WTC11 (cell line): ENCODE measurements at regions not wholly inside any gene's neighbourhood (a gene's known extent, or its start where the extent isn't known, plus 50 kb on each side); places are given as distances from the start of the nearest gene placed in this dataset.

ENCODE experiments used
- ATAC-seq: fragments of 200-7000 bp; cut with Tn5 transposase; 2 replicates; pipeline ENCODE4 v1.10.0; 2021; ENCODE audit warnings: mild to moderate bottlenecking, moderate library complexity
- CTCF ChIA-PET: fragments of 300-600 bp; sonication (Branson Sonifier 250); formaldehyde crosslinking; loops from one replicate; lab custom pipeline; 2021; ENCODE audit warnings: antibody characterized with exemption; lab: Charles Lee
- POLR2A ChIA-PET: fragments of 350-600 bp; sonication (Branson Sonifier 250); formaldehyde crosslinking; loops from one replicate; lab custom pipeline; 2021; ENCODE audit warnings: antibody characterized with exemption; lab: Charles Lee
- DNase-seq: peaks from one replicate; pipeline ENCODE4 v3.0.0; 2021; ENCODE audit warnings: low spot score
- H3K27ac Mint-ChIP-seq: 2 replicates; pipeline ENCODE4 v1.8.0; 2021; ENCODE audit warnings: mixed read lengths
- H3K27me3 Mint-ChIP-seq: 2 replicates; pipeline ENCODE4 v1.8.0; 2021; ENCODE audit warnings: low read depth, mild to moderate bottlenecking, moderate library complexity, mixed read lengths
- H3K36me3 Mint-ChIP-seq: 2 replicates; pipeline ENCODE4 v1.8.0; 2021; ENCODE audit warnings: mixed read lengths
- H3K4me1 Mint-ChIP-seq: 2 replicates; pipeline ENCODE4 v1.8.0; 2022; ENCODE audit warnings: mixed read lengths
- H3K4me3 Mint-ChIP-seq: 2 replicates; pipeline ENCODE4 v1.8.0; 2021; ENCODE audit warnings: mild to moderate bottlenecking, moderate library complexity, mixed read lengths
- H3K9me3 Mint-ChIP-seq: 2 replicates; pipeline ENCODE4 v1.8.0; 2021; ENCODE audit warnings: mixed read lengths
- CBFB ChIP-seq: sonication (generic); formaldehyde crosslinking; IDR thresholded peaks from 2 replicates; pipeline ENCODE4 v1.8.1; 2022; ENCODE audit warnings: mild to moderate bottlenecking, low read depth, missing genetic modification reagents
- ESRRA ChIP-seq: sonication (generic); formaldehyde crosslinking; IDR thresholded peaks from 2 replicates; pipeline ENCODE4 v1.8.1; 2022; ENCODE audit warnings: mild to moderate bottlenecking, missing genetic modification reagents, borderline replicate concordance
- FOXK1 ChIP-seq: sonication (generic); formaldehyde crosslinking; IDR thresholded peaks from 2 replicates; pipeline ENCODE4 v1.8.0; 2022; ENCODE audit warnings: mild to moderate bottlenecking, moderate library complexity, missing genetic modification reagents
- HMGA2 ChIP-seq: fragments of 250-450 bp; sonication (Bioruptor Pico); IDR thresholded peaks from 2 replicates; pipeline ENCODE4 v1.4.0; 2021; ENCODE audit warnings: mild to moderate bottlenecking, moderate library complexity
- NFYB ChIP-seq: sonication (generic); formaldehyde crosslinking; conservative IDR thresholded peaks from 2 replicates; pipeline ENCODE4 v1.8.0; 2022; ENCODE audit warnings: low read depth, missing genetic modification reagents
- SMAD3 ChIP-seq: sonication (generic); formaldehyde crosslinking; IDR thresholded peaks from 2 replicates; pipeline ENCODE4 v1.8.0; 2022; ENCODE audit warnings: missing genetic modification reagents, mild to moderate bottlenecking, borderline replicate concordance
- SP1 ChIP-seq: sonication (generic); formaldehyde crosslinking; conservative IDR thresholded peaks from 2 replicates; pipeline ENCODE4 v1.8.1; 2022; ENCODE audit warnings: missing genetic modification reagents
- TCF7 ChIP-seq: sonication (generic); formaldehyde crosslinking; IDR thresholded peaks from 2 replicates; pipeline ENCODE4 v1.8.0; 2022; ENCODE audit warnings: mild to moderate bottlenecking, low read depth, missing genetic modification reagents, moderate library complexity
- TP53 ChIP-seq: sonication (generic); formaldehyde crosslinking; IDR thresholded peaks from 2 replicates; pipeline ENCODE4 v1.8.1; 2023; ENCODE audit warnings: mild to moderate bottlenecking, missing genetic modification reagents
- ZNF121 ChIP-seq: sonication (generic); formaldehyde crosslinking; IDR thresholded peaks from 2 replicates; pipeline ENCODE4 v1.8.0; 2023; ENCODE audit warnings: missing genetic modification reagents
- ZNF138 ChIP-seq: sonication (generic); formaldehyde crosslinking; conservative IDR thresholded peaks from 2 replicates; pipeline ENCODE4 v1.8.1; 2022; ENCODE audit warnings: mild to moderate bottlenecking, moderate library complexity, missing genetic modification reagents
- ZNF317 ChIP-seq: sonication (generic); formaldehyde crosslinking; IDR thresholded peaks from 2 replicates; pipeline ENCODE4 v1.8.1; 2023; ENCODE audit warnings: low read depth, mild to moderate bottlenecking, moderate library complexity, missing genetic modification reagents, borderline replicate concordance
- ZNF396 ChIP-seq: fragments of 250-450 bp; sonication (Bioruptor Pico); IDR thresholded peaks from 2 replicates; pipeline ENCODE4 v1.8.0; 2021; ENCODE audit warnings: mild to moderate bottlenecking, moderate library complexity, borderline replicate concordance
- ZNF416 ChIP-seq: fragments of 250-450 bp; sonication (Bioruptor Pico); IDR thresholded peaks from 2 replicates; pipeline ENCODE4 v1.9.0; 2021; ENCODE audit warnings: mild to moderate bottlenecking, inconsistent platforms
- ZNF423 ChIP-seq: fragments of 250-450 bp; sonication (Bioruptor Pico); IDR thresholded peaks from 2 replicates; pipeline ENCODE4 v2.1.2; 2022; ENCODE audit warnings: mild to moderate bottlenecking, moderate library complexity
- TF ChIP-seq, protein P1 (sequence below): fragments of 200-600 bp; IDR thresholded peaks from 2 replicates; pipeline ENCODE4 v1.8.0; 2022; ENCODE audit warnings: antibody characterized with exemption
- TF ChIP-seq, protein P2 (sequence below): sonication (generic); formaldehyde crosslinking; IDR thresholded peaks from 2 replicates; pipeline ENCODE4 v1.8.0; 2022; ENCODE audit warnings: mild to moderate bottlenecking, missing genetic modification reagents
- TF ChIP-seq, protein P3 (sequence below): fragments of 250-450 bp; sonication (Bioruptor Pico); IDR thresholded peaks from 2 replicates; pipeline ENCODE4 v1.9.0; 2021; ENCODE audit warnings: mild to moderate bottlenecking
- TF ChIP-seq, protein P4 (sequence below): sonication (generic); formaldehyde crosslinking; conservative IDR thresholded peaks from 2 replicates; pipeline ENCODE4 v1.8.1; 2023; ENCODE audit warnings: mild to moderate bottlenecking, low read depth, missing genetic modification reagents, moderate library complexity
- TF ChIP-seq, protein P5 (sequence below): fragments of 250-450 bp; sonication (Bioruptor Pico); IDR thresholded peaks from 2 replicates; pipeline ENCODE4 v2.1.2; 2022; ENCODE audit warnings: mild to moderate bottlenecking, moderate library complexity

DNA sequence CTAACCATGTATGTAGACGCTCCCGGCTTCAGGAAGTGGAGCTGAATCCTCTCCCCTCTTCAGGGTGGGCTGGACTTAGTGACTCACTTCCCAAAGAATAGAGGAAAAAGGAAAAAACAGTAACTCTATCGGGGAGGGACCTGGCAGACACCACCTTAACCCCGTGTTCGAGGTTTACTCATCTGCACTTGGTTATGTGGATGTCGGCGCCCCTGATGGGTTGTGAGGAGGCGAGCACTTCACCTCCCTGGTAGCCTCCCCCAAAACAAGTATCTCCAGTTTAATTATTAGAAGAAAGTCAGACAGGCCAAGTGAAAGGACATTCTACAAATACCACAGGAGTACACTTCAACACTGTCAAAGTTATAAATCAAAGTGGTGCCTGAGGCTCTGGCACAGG lies 559.7 kb downstream of the TCERG1L start:
- H3K4me1 Mint-ChIP-seq: peaks cover 3% of the 10 kb centered on the region; the same call in 1 of the 2 replicates
- POLR2A ChIA-PET: no interaction called here
- no peak overlapping the region for H3K27ac Mint-ChIP-seq
- DNase-seq: no peak
- peaks cover 64% of the 10 kb centered on the region for H3K36me3 Mint-ChIP-seq
- peaks cover 74% of the 10 kb centered on the region for H3K9me3 Mint-ChIP-seq
- CTCF ChIA-PET: no interaction called here
- H3K27me3 Mint-ChIP-seq: peaks cover 13% of the 10 kb centered on the region
- TF ChIP-seq ZNF138 (CRISPR knock-in tag): no peak
- TF ChIP-seq HMGA2 (CRISPR knock-in tag): no peak
- no peak for TF ChIP-seq ZNF423 (CRISPR knock-in tag)
- TF ChIP-seq, protein P1, sequence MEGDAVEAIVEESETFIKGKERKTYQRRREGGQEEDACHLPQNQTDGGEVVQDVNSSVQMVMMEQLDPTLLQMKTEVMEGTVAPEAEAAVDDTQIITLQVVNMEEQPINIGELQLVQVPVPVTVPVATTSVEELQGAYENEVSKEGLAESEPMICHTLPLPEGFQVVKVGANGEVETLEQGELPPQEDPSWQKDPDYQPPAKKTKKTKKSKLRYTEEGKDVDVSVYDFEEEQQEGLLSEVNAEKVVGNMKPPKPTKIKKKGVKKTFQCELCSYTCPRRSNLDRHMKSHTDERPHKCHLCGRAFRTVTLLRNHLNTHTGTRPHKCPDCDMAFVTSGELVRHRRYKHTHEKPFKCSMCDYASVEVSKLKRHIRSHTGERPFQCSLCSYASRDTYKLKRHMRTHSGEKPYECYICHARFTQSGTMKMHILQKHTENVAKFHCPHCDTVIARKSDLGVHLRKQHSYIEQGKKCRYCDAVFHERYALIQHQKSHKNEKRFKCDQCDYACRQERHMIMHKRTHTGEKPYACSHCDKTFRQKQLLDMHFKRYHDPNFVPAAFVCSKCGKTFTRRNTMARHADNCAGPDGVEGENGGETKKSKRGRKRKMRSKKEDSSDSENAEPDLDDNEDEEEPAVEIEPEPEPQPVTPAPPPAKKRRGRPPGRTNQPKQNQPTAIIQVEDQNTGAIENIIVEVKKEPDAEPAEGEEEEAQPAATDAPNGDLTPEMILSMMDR: no peak
- TF ChIP-seq SP1 (CRISPR knock-in tag): no peak
- TF ChIP-seq, protein P2, sequence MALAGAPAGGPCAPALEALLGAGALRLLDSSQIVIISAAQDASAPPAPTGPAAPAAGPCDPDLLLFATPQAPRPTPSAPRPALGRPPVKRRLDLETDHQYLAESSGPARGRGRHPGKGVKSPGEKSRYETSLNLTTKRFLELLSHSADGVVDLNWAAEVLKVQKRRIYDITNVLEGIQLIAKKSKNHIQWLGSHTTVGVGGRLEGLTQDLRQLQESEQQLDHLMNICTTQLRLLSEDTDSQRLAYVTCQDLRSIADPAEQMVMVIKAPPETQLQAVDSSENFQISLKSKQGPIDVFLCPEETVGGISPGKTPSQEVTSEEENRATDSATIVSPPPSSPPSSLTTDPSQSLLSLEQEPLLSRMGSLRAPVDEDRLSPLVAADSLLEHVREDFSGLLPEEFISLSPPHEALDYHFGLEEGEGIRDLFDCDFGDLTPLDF (CRISPR knock-in tag): no peak
- no peak for TF ChIP-seq FOXK1 (CRISPR knock-in tag)
- TF ChIP-seq, all 79 proteins: peak for 0
- no peak for ATAC-seq
- no peak overlapping the region for H3K4me3 Mint-ChIP-seq

DNA sequence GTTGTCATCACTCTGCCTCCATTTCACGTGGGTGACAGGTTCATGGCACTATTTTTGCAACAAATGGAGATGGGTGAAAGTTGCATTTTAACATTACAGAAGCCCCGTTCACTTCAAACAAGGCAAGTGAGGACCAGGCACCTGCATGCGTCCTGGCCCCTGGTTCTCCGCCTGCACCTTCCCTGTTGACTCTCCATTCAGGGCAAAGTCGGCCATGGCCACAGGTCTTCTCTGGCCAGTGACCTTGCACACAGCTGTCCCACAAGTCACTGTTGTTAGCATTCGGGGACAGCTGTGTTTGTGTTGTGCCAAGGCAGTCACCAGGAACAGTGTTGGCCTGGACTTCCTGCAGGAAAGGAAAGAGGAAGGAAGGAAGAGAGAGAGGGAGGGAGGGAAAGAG lies 554.9 kb downstream of the TCERG1L start:
- peaks cover 47% of the 10 kb centered on the region for H3K36me3 Mint-ChIP-seq
- H3K27ac Mint-ChIP-seq: no peak overlapping the region
- ATAC-seq: no peak
- no peak overlapping the region for H3K4me3 Mint-ChIP-seq
- H3K9me3 Mint-ChIP-seq: peaks cover 56% of the 10 kb centered on the region
- CTCF ChIA-PET: no interaction called here
- no peaks in the 10 kb centered on the region for H3K4me1 Mint-ChIP-seq
- TF ChIP-seq ZNF121 (CRISPR knock-in tag) (no peak), TP53 (CRISPR knock-in tag) (no peak), ZNF317 (CRISPR knock-in tag) (no peak), ESRRA (CRISPR knock-in tag) (no peak), TCF7 (CRISPR knock-in tag) (no peak)
- TF ChIP-seq, protein P2 (CRISPR knock-in tag): no peak
- DNase-seq: no peak
- POLR2A ChIA-PET: no interaction called here
- peaks cover 7% of the 10 kb centered on the region for H3K27me3 Mint-ChIP-seq

DNA sequence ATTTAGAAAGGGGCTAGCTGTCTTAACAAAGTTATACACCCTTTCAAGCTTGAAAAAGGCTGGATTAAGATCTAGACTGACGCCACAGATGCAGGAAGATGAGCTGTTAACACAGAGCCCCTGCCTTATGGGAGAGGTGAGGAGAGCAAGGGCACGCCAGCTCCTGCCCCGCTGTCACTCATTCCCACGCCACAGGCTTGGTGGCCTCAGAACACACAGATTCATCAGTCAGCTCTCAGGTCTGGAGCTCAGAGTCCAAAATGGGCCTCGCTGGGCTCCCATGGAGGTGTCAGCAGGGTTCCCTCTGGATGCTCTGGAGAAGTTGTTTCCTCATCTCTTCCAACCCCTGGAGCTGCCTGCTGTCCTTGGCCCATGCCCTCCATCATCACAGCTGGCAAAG lies 554.2 kb downstream of the TCERG1L start:
- ATAC-seq (no peak), DNase-seq (no peak)
- Mint-ChIP-seq H3K36me3 (peaks cover 44% of the 10 kb centered on the region), H3K9me3 (peaks cover 54% of the 10 kb centered on the region), H3K4me3 (no peak overlapping the region), H3K27me3 (peaks cover 7% of the 10 kb centered on the region), H3K4me1 (no peaks in the 10 kb centered on the region), H3K27ac (no peak overlapping the region)
- ChIA-PET CTCF (no interaction called here), POLR2A (no interaction called here)
- no peak for TF ChIP-seq ZNF416 (CRISPR knock-in tag)
- TF ChIP-seq, protein P3, sequence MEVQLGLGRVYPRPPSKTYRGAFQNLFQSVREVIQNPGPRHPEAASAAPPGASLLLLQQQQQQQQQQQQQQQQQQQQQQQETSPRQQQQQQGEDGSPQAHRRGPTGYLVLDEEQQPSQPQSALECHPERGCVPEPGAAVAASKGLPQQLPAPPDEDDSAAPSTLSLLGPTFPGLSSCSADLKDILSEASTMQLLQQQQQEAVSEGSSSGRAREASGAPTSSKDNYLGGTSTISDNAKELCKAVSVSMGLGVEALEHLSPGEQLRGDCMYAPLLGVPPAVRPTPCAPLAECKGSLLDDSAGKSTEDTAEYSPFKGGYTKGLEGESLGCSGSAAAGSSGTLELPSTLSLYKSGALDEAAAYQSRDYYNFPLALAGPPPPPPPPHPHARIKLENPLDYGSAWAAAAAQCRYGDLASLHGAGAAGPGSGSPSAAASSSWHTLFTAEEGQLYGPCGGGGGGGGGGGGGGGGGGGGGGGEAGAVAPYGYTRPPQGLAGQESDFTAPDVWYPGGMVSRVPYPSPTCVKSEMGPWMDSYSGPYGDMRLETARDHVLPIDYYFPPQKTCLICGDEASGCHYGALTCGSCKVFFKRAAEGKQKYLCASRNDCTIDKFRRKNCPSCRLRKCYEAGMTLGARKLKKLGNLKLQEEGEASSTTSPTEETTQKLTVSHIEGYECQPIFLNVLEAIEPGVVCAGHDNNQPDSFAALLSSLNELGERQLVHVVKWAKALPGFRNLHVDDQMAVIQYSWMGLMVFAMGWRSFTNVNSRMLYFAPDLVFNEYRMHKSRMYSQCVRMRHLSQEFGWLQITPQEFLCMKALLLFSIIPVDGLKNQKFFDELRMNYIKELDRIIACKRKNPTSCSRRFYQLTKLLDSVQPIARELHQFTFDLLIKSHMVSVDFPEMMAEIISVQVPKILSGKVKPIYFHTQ (CRISPR knock-in tag): no peak
- TF ChIP-seq ZNF121 (CRISPR knock-in tag): no peak
- TF ChIP-seq FOXK1 (CRISPR knock-in tag): no peak
- TF ChIP-seq NFYB (CRISPR knock-in tag): no peak
- TF ChIP-seq ZNF396: no peak
- no peak for TF ChIP-seq SMAD3
- no peak for TF ChIP-seq SP1 (CRISPR knock-in tag)
- TF ChIP-seq, protein P4, sequence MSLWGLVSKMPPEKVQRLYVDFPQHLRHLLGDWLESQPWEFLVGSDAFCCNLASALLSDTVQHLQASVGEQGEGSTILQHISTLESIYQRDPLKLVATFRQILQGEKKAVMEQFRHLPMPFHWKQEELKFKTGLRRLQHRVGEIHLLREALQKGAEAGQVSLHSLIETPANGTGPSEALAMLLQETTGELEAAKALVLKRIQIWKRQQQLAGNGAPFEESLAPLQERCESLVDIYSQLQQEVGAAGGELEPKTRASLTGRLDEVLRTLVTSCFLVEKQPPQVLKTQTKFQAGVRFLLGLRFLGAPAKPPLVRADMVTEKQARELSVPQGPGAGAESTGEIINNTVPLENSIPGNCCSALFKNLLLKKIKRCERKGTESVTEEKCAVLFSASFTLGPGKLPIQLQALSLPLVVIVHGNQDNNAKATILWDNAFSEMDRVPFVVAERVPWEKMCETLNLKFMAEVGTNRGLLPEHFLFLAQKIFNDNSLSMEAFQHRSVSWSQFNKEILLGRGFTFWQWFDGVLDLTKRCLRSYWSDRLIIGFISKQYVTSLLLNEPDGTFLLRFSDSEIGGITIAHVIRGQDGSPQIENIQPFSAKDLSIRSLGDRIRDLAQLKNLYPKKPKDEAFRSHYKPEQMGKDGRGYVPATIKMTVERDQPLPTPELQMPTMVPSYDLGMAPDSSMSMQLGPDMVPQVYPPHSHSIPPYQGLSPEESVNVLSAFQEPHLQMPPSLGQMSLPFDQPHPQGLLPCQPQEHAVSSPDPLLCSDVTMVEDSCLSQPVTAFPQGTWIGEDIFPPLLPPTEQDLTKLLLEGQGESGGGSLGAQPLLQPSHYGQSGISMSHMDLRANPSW (CRISPR knock-in tag): no peak
- TF ChIP-seq ESRRA (CRISPR knock-in tag): no peak
- TF ChIP-seq, protein P5, sequence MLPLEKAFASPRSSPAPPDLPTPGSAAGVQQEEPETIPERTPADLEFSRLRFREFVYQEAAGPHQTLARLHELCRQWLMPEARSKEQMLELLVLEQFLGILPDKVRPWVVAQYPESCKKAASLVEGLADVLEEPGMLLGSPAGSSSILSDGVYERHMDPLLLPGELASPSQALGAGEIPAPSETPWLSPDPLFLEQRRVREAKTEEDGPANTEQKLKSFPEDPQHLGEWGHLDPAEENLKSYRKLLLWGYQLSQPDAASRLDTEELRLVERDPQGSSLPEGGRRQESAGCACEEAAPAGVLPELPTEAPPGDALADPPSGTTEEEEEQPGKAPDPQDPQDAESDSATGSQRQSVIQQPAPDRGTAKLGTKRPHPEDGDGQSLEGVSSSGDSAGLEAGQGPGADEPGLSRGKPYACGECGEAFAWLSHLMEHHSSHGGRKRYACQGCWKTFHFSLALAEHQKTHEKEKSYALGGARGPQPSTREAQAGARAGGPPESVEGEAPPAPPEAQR (CRISPR knock-in tag): no peak
- TF ChIP-seq ZNF317 (CRISPR knock-in tag): no peak
- TF ChIP-seq CBFB (CRISPR knock-in tag): no peak
- TF ChIP-seq ZNF423 (CRISPR knock-in tag): no peak
